Gastroesophageal sphincter (tissue), 3 donors: ENCODE measurements at regions not wholly inside any gene's neighbourhood (a gene's known extent, or its start where the extent isn't known, plus 50 kb on each side); places are given as distances from the start of the nearest gene placed in this dataset.

Experiments used
- POLR2A ChIP-seq, 2 donors: fragments of 450-650 bp; IDR thresholded peaks; one replicate each; pipeline ENCODE4 v1.6.1; 2017; ENCODE audit warnings: antibody characterized with exemption in 2 of 2, mild to moderate bottlenecking in 2 of 2, moderate library complexity in 1 of 2
- POLR2AphosphoS5 ChIP-seq: sonication (generic); formaldehyde crosslinking; IDR thresholded peaks from one replicate; pipeline ENCODE4 v1.6.1; 2017; ENCODE audit warnings: antibody characterized with exemption
- TF ChIP-seq, protein P1 (sequence below), 4 experiments: fragments of 200-600 bp in 2 of 4; fragments of 450-650 bp in 2 of 4; sonication (generic) in 1 of 4; IDR thresholded peaks; one replicate each; pipeline ENCODE4 v1.5.1; 2017 to 2019; ENCODE audit warnings: antibody characterized with exemption in 4 of 4, mild to moderate bottlenecking in 2 of 4, moderate library complexity in 2 of 4

DNA sequence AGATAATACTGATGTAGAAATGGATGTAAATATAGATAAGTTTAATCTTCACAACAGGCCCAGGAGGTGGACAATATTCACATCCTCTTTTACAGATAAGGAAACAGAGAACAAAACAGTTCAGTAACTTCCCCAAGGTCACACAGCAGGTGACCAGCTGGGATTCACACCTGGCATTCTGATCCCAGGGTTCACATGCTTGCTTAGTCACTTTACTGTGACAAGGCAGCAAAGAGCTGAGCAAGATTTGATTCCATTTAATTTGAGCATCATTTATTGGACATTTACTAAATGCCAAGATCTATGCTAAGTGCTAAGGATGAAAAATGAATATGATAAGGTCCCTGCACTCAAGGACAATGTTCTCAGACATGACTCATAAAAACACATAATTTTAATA lies 94.1 kb upstream of the STARD13 start:
- TF ChIP-seq POLR2AphosphoS5: no peak
- TF ChIP-seq POLR2A (IDR thresholded peaks at IDR 0.05): no peak
- TF ChIP-seq, protein P1, sequence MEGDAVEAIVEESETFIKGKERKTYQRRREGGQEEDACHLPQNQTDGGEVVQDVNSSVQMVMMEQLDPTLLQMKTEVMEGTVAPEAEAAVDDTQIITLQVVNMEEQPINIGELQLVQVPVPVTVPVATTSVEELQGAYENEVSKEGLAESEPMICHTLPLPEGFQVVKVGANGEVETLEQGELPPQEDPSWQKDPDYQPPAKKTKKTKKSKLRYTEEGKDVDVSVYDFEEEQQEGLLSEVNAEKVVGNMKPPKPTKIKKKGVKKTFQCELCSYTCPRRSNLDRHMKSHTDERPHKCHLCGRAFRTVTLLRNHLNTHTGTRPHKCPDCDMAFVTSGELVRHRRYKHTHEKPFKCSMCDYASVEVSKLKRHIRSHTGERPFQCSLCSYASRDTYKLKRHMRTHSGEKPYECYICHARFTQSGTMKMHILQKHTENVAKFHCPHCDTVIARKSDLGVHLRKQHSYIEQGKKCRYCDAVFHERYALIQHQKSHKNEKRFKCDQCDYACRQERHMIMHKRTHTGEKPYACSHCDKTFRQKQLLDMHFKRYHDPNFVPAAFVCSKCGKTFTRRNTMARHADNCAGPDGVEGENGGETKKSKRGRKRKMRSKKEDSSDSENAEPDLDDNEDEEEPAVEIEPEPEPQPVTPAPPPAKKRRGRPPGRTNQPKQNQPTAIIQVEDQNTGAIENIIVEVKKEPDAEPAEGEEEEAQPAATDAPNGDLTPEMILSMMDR (IDR thresholded peaks at IDR 0.05): no peak
